Activated naive CD4-positive, alpha-beta T cell treated with anti-CD3 and anti-CD28 coated beads, Interleukin-2, amount 50 U/mL, for 72 hours (primary cell): ENCODE measurements at regions not wholly inside any gene's neighbourhood (a gene's known extent, or its start where the extent isn't known, plus 50 kb on each side); places are given as distances from the start of the nearest gene placed in this dataset.

Source experiments
- ATAC-seq, 2 donors: fragments of 150-1000 bp; cut with Tn5 transposase; 2 replicates each; pipeline ENCODE4 v1.10.0; 2021; ENCODE audit warnings: mild to moderate bottlenecking in 2 of 2, moderate library complexity in 2 of 2
- DNase-seq, 2 donors: peaks; one replicate each; pipeline ENCODE4 v3.0.0; 2021 to 2022; ENCODE audit warnings: low spot score in 2 of 2
- H3K27ac Mint-ChIP-seq, 2 donors: one replicate each; pipeline ENCODE4 v1.8.0; 2022; ENCODE audit warnings: mild to moderate bottlenecking in 2 of 2, mixed read lengths in 2 of 2
- H3K36me3 Mint-ChIP-seq, 2 donors: one replicate each; pipeline ENCODE4 v1.8.0; 2022; ENCODE audit warnings: mixed read lengths in 2 of 2
- H3K9me3 Mint-ChIP-seq, 2 donors: one replicate each; pipeline ENCODE4 v1.8.0; 2022; ENCODE audit warnings: mixed read lengths in 2 of 2

- Mint-ChIP-seq H3K9me3 (peaks cover 7 to 11% of the 10 kb centered on the region in 2 donors), H3K27ac (no peak overlapping the region), H3K36me3 (peaks cover 0 to 4% of the 10 kb centered on the region in 2 donors)
- ATAC-seq (no peak), DNase-seq (no peak)
Measured at GRCh38 chr9:100865111-100865510, 163.4 kb upstream of the PLPPR1 start.

DNA sequence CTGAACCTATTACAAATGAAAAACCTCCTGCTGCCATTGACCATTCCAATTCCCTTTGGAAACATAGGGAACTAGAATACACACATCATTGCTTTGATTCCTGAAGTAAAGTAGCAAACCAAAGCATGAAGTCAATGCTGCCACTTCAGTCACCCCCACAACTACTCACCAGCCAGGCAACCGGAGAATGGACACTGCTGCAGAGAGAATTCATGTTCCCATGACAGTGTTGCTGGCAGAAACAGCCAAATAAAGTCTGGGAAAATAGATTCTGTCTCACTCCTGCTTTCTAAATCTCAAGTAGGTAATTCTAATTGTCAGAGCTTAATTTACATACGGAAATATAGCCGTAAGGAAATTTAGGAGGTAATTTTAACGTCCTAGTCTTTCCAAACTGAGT, 162.9 kb upstream of the PLPPR1 start:
- ATAC-seq, result no peak
- peaks cover 0 to 4% of the 10 kb centered on the region in 2 donors for H3K36me3 Mint-ChIP-seq
- no peak for DNase-seq
- H3K9me3 Mint-ChIP-seq, result peaks cover 7 to 11% of the 10 kb centered on the region in 2 donors
- no peak overlapping the region for H3K27ac Mint-ChIP-seq

- no peak overlapping the region for H3K27ac Mint-ChIP-seq
- no peak for ATAC-seq
Measured at GRCh38 chr9:100869326-100869725, 159.2 kb upstream of the PLPPR1 start.

DNA sequence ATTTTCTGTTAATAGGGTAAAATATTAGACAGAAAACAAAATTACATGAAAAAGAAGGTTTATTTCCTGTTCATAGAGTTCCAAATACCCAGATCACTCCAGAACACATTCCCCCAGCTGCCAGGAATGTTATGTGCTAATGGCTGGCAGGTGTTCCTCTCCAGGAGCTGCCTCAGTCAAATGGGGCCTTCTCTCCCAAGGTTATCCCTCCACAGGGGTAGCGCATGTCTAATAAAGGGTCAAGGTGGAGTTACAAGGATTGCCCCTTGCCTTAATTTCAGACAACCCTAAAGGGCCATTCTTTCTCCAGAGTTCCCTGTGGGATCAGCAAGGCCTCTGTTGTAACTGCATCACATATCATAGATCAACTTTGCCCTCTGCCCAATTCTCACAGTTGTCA, 148.6 kb upstream of the PLPPR1 start:
- ATAC-seq (no peak), DNase-seq (no peak)
- H3K9me3 Mint-ChIP-seq, result no peaks in the 10 kb centered on the region
- H3K27ac Mint-ChIP-seq, result no peak overlapping the region
- no peaks in the 10 kb centered on the region for H3K36me3 Mint-ChIP-seq

More at GRCh38 chr9:100869326-100869725, 159.2 kb upstream of the PLPPR1 start:
- H3K36me3 Mint-ChIP-seq, result peaks cover 0 to 4% of the 10 kb centered on the region in 2 donors
- DNase-seq, result no peak
- peaks cover 5 to 7% of the 10 kb centered on the region in 2 donors for H3K9me3 Mint-ChIP-seq

DNA sequence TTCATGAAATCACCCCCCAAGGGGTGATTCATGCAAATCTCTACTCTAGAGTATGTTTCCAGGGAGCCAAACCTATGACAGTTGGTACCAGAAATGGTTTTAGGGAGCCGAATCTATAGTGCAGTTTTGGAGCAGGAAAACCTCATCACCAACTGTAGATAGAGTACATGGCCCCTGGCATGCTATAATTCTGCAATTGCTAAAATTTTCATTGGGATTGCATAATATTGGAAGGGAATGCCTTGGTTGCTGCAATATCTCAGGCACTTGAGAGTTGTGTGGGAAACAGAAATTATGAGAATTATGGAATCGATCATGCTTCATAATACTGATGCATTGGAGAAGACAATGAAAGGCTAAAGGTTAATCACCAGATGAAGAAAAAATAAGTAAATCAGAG, 148.2 kb upstream of the PLPPR1 start:
- H3K36me3 Mint-ChIP-seq, result no peaks in the 10 kb centered on the region
- DNase-seq (no peak), ATAC-seq (no peak)
- no peak overlapping the region for H3K27ac Mint-ChIP-seq
- H3K9me3 Mint-ChIP-seq, result no peaks in the 10 kb centered on the region

GRCh38 chr9:100884518-100884917, 144.0 kb upstream of the PLPPR1 start:
- no peak for DNase-seq
- Mint-ChIP-seq H3K9me3 (no peaks in the 10 kb centered on the region), H3K27ac (no peak overlapping the region), H3K36me3 (no peaks in the 10 kb centered on the region)
- ATAC-seq, result no peak

GRCh38 chr9:100890321-100890720, 138.2 kb upstream of the PLPPR1 start:
- H3K27ac Mint-ChIP-seq, result no peak overlapping the region
- DNase-seq, result no peak
- no peaks in the 10 kb centered on the region for H3K36me3 Mint-ChIP-seq
- H3K9me3 Mint-ChIP-seq, result no peaks in the 10 kb centered on the region
- ATAC-seq, result no peak

- ATAC-seq, result no peak
- Mint-ChIP-seq H3K27ac (peak overlapping the region in 1 of 2 donors; percentile 50), H3K9me3 (no peaks in the 10 kb centered on the region), H3K36me3 (no peaks in the 10 kb centered on the region)
- no peak for DNase-seq
Measured at GRCh38 chr9:100911273-100911672, 117.3 kb upstream of the PLPPR1 start.

- DNase-seq (no peak), ATAC-seq (no peak)
- no peak overlapping the region for H3K27ac Mint-ChIP-seq
- H3K36me3 Mint-ChIP-seq, result no peaks in the 10 kb centered on the region
- no peaks in the 10 kb centered on the region for H3K9me3 Mint-ChIP-seq
Measured at GRCh38 chr9:100913257-100913656, 115.3 kb upstream of the PLPPR1 start.

- ATAC-seq, result no peak
- H3K9me3 Mint-ChIP-seq, result no peaks in the 10 kb centered on the region
- no peak for DNase-seq
- no peak overlapping the region for H3K27ac Mint-ChIP-seq
- H3K36me3 Mint-ChIP-seq, result no peaks in the 10 kb centered on the region
Measured at GRCh38 chr9:100914266-100914665, 114.3 kb upstream of the PLPPR1 start.

DNA sequence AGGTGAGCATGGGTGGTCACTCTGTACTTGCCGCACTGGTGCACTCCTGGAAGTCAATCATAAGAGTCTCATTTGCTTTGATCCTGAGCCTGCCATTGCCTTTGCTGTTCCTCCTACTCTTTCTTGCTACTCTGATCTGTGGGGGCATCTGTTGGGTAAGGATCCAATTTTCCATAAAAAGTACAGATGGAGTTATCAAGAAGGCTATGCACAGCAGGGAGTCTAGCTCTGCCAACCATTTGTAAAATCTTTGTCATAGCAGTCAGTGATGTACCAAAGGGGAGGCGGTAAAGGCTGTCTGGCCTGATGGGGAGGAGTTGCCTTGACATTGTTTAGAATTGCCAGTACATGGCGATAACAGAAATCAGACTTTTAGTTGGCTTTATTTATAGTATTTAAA, 109.0 kb upstream of the PLPPR1 start:
- DNase-seq (no peak), ATAC-seq (no peak)
- no peaks in the 10 kb centered on the region for H3K36me3 Mint-ChIP-seq
- no peak overlapping the region for H3K27ac Mint-ChIP-seq
- peaks cover 3 to 5% of the 10 kb centered on the region in 2 donors for H3K9me3 Mint-ChIP-seq

- Mint-ChIP-seq H3K36me3 (no peaks in the 10 kb centered on the region), H3K27ac (no peak overlapping the region), H3K9me3 (peaks cover 3 to 8% of the 10 kb centered on the region in 2 donors)
- ATAC-seq (no peak), DNase-seq (no peak)
Measured at GRCh38 chr9:100926366-100926765, 102.2 kb upstream of the PLPPR1 start.

DNA sequence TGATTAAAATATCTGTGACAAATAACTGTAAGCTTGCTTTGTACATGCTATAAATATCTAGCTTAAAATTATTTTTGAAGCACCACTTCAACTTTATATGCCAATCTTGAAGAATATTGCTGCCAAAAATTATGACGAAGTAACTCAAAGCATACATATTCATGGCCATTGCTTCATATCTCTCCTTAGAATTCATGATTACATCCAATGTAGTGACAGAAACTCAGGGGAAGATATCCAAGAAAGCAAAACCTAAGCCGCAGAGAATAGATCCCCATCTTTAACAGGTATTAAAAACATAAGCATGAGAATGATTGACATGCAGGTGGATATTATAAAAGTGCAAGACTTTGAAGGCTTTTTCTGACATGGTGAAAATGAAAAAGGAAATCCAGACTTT, 100.8 kb upstream of the PLPPR1 start:
- Mint-ChIP-seq H3K36me3 (no peaks in the 10 kb centered on the region), H3K9me3 (peaks cover 0 to 8% of the 10 kb centered on the region in 2 donors), H3K27ac (no peak overlapping the region)
- DNase-seq, result no peak
- ATAC-seq, result no peak

DNA sequence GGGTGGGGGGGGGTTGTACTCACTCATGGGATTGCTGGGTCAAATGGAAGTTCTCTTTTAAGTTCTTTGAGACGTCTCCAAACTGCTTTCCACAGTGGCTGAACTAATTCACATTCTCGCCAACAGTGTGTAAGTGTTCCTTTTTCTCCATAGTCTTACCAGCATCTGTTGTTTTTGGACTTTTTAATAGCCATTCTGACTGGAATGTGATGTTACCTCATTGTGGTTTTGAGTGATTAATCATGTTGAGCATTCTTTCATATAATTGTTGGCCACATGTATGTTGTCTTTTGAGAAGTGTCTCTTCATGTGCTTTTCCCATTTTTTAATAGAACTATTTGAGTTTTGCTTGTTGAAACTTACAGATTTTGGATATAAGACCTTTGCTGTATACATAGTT, 94.9 kb upstream of the PLPPR1 start:
- ATAC-seq, result no peak
- H3K27ac Mint-ChIP-seq, result no peak overlapping the region
- peaks cover 14 to 20% of the 10 kb centered on the region in 2 donors for H3K9me3 Mint-ChIP-seq
- peaks cover 0 to 6% of the 10 kb centered on the region in 2 donors for H3K36me3 Mint-ChIP-seq
- no peak for DNase-seq

- no peak overlapping the region for H3K27ac Mint-ChIP-seq
- ATAC-seq, result no peak
Measured at GRCh38 chr9:100937382-100937781, 91.1 kb upstream of the PLPPR1 start.

DNA sequence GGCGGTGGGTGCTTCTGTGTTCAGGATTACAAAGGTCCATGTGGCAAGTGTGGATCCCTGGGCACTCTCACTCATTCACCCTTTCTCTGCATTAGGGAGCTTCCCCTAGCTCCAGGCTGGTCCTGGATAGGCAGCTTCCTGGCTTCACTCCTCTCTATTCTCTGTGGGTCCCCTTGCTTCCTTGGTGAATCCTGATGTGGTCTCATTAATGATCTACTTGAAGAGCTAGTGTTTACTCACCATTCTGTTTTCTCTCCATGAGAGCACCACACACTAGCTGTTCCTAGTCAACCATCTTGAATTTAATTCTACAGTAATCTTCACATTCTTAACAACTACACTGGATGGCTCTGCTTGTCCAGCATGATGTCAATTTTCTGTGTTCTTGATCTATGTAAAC, 90.0 kb upstream of the PLPPR1 start:
- no peak for ATAC-seq
- H3K9me3 Mint-ChIP-seq, result peaks cover 14 to 15% of the 10 kb centered on the region in 2 donors

More at GRCh38 chr9:100937382-100937781, 91.1 kb upstream of the PLPPR1 start:
- DNase-seq, result no peak
- Mint-ChIP-seq H3K36me3 (peaks cover 0 to 6% of the 10 kb centered on the region in 2 donors), H3K9me3 (peaks cover 14 to 20% of the 10 kb centered on the region in 2 donors)

GRCh38 chr9:100939636-100940035, 88.9 kb upstream of the PLPPR1 start:
- Mint-ChIP-seq H3K27ac (no peak overlapping the region), H3K9me3 (peaks cover 13 to 14% of the 10 kb centered on the region in 2 donors), H3K36me3 (peaks cover 0 to 6% of the 10 kb centered on the region in 2 donors)
- ATAC-seq, result no peak
- DNase-seq, result no peak

More for the DNA sequence above, 90.0 kb upstream of the PLPPR1 start:
- no peak for DNase-seq
- peaks cover 0 to 6% of the 10 kb centered on the region in 2 donors for H3K36me3 Mint-ChIP-seq
- H3K27ac Mint-ChIP-seq, result no peak overlapping the region

DNA sequence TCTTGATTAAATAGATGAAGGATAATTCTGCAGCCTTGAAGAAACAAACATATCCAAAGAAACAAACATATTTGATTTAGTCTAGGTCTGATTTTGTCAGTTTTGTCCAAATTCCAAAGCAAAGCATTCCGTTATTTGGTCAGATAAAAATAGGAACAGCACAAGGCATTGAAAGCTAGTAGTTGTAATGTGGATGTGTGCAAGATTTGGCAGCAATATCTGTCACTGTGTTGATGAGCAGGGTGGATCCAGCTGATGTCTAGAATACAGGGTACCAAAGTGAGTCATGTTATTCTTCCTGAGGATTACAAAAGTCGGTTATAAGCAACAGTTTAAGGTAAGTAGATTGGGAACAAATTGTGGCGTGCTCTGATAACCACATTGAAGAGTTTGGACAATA, 69.3 kb upstream of the PLPPR1 start:
- peaks cover 5 to 7% of the 10 kb centered on the region in 2 donors for H3K9me3 Mint-ChIP-seq
- H3K36me3 Mint-ChIP-seq, result no peaks in the 10 kb centered on the region
- DNase-seq (no peak), ATAC-seq (no peak)
- H3K27ac Mint-ChIP-seq, result no peak overlapping the region
